ENCODE measurements at regions not wholly inside any gene's neighbourhood (a gene's known extent, or its start where the extent isn't known, plus 50 kb on each side); places are given as distances from the start of the nearest gene placed in this dataset.

- no peak overlapping the region for H3K4me3 ChIP-seq (ENCODE audit: low read depth, low read length)
- no peak for DNase-seq (ENCODE audit: low read depth)
- TF ChIP-seq CTCF (conservative IDR thresholded peaks at IDR 0.05; ENCODE audit: low read depth, low read length) = no peak
Observed at GRCh38 chr6:121984956-121985355, 414.5 kb upstream of the HSF2 start.

- H3K4me3 ChIP-seq (ENCODE audit: low read depth, low read length) = no peak overlapping the region
- DNase-seq (ENCODE audit: low read depth) = no peak
- TF ChIP-seq CTCF (conservative IDR thresholded peaks at IDR 0.05; ENCODE audit: low read depth, low read length) = no peak
Observed at GRCh38 chr6:121993362-121993761, 406.1 kb upstream of the HSF2 start.

GRCh38 chr6:121994919-121995318 is 404.5 kb upstream of the HSF2 start:
- no peak for TF ChIP-seq CTCF (conservative IDR thresholded peaks at IDR 0.05; ENCODE audit: low read depth, low read length)
- no peak for DNase-seq (ENCODE audit: low read depth)
- no peak overlapping the region for H3K4me3 ChIP-seq (ENCODE audit: low read depth, low read length)

- H3K4me3 ChIP-seq (ENCODE audit: low read depth, low read length) = no peak overlapping the region
- no peak for TF ChIP-seq CTCF (conservative IDR thresholded peaks at IDR 0.05; ENCODE audit: low read depth, low read length)
- DNase-seq (ENCODE audit: low read depth) = no peak
Observed at GRCh38 chr6:121998631-121999030, 400.8 kb upstream of the HSF2 start.

GRCh38 chr6:121999456-122000065 is 399.9 kb upstream of the HSF2 start:
- TF ChIP-seq CTCF (conservative IDR thresholded peaks at IDR 0.05; ENCODE audit: low read depth, low read length) = no peak
- no peak overlapping the region for H3K4me3 ChIP-seq (ENCODE audit: low read depth, low read length)
- DNase-seq (ENCODE audit: low read depth) = no peak

GRCh38 chr6:122005661-122006060 is 393.8 kb upstream of the HSF2 start:
- no peak overlapping the region for H3K4me3 ChIP-seq (ENCODE audit: low read depth, low read length)
- TF ChIP-seq CTCF (conservative IDR thresholded peaks at IDR 0.05; ENCODE audit: low read depth, low read length) = no peak
- DNase-seq (ENCODE audit: low read depth) = peak; percentile 25

GRCh38 chr6:122007339-122007738 is 392.1 kb upstream of the HSF2 start:
- peak; percentile 69 for DNase-seq (ENCODE audit: low read depth)
- no peak overlapping the region for H3K4me3 ChIP-seq (ENCODE audit: low read depth, low read length)
- TF ChIP-seq CTCF (conservative IDR thresholded peaks at IDR 0.05; ENCODE audit: low read depth, low read length) = no peak

Measured in choroid plexus epithelial cell (primary cell).